ENCODE measurements at regions not wholly inside any gene's neighbourhood (a gene's known extent, or its start where the extent isn't known, plus 50 kb on each side); places are given as distances from the start of the nearest gene placed in this dataset.

- TF ChIP-seq EZH2 (IDR thresholded peaks at IDR 0.05; ENCODE audit: insufficient read depth, poor library complexity, severe bottlenecking) (no peak), EZH2phosphoT487 (IDR thresholded peaks at IDR 0.05; ENCODE audit: insufficient read depth, low read depth) (no peak)
Observed at GRCh38 chr6:49336514-49337131, 126.4 kb downstream of the MMUT start.

Measured in GM23248 (cell line).